Stimulated activated naive CD8-positive, alpha-beta T cell treated with anti-CD3 and anti-CD28 coated beads, Interleukin-15, amount 100 ng/mL, for 72 hours (primary cell): ENCODE measurements at regions not wholly inside any gene's neighbourhood (a gene's known extent, or its start where the extent isn't known, plus 50 kb on each side); places are given as distances from the start of the nearest gene placed in this dataset.
"Not testable (repeated sequence)": the region's sequence is repeated elsewhere in the genome, so short reads cannot be mapped to it uniquely, and the experiment has no call there.

ENCODE experiments used
- ATAC-seq: fragments of 150-1000 bp; cut with Tn5 transposase; 2 replicates; pipeline ENCODE4 v1.10.0; 2021; ENCODE audit warnings: mild to moderate bottlenecking, moderate library complexity
- DNase-seq, 2 donors: peaks; one replicate each; pipeline ENCODE4 v3.0.0; 2021 to 2022
- H3K27ac Mint-ChIP-seq, 2 donors: one replicate each; pipeline ENCODE4 v1.8.0; 2022; ENCODE audit warnings: mild to moderate bottlenecking in 2 of 2, mixed read lengths in 2 of 2, moderate library complexity in 2 of 2
- H3K27me3 Mint-ChIP-seq: one replicate; pipeline ENCODE4 v1.8.0; 2022; ENCODE audit warnings: mixed read lengths
- H3K4me1 Mint-ChIP-seq: one replicate; pipeline ENCODE4 v1.8.0; 2022; ENCODE audit warnings: mild to moderate bottlenecking, mixed read lengths
- H3K4me3 Mint-ChIP-seq, 2 donors: one replicate each; pipeline ENCODE4 v1.8.0; 2022; ENCODE audit warnings: mild to moderate bottlenecking in 2 of 2, mixed read lengths in 2 of 2, moderate library complexity in 1 of 2
- H3K9me3 Mint-ChIP-seq, 2 donors: one replicate each; pipeline ENCODE4 v1.8.0; 2022; ENCODE audit warnings: mixed read lengths in 2 of 2

DNA sequence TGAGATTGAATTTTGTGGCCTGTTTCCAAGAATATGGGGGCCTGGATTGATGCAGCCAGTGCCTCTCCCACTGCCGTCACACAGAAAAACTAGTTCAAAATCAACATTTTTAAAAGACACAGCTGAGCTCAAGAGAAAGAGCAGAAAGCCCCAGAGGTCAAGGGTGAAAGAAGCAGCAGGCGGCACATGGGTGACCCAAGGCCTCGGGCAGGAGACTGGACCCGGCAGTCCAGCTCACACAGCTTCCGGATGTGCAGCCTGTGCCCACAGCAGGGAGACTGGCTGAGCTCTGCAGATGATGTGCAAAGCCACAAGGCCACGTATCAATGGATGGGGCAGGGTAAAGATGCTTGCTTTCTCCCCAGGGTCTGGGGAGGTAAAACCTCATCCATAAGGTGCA is 50.4 kb upstream of the RNF32 start:
- no peak overlapping the region for H3K27ac Mint-ChIP-seq
- peaks cover 16 to 28% of the 10 kb centered on the region in 2 donors for H3K9me3 Mint-ChIP-seq
- H3K4me3 Mint-ChIP-seq: no peak overlapping the region
- no peak for ATAC-seq
- peaks cover 9% of the 10 kb centered on the region for H3K27me3 Mint-ChIP-seq
- no peaks in the 10 kb centered on the region for H3K4me1 Mint-ChIP-seq
- no peak for DNase-seq

DNA sequence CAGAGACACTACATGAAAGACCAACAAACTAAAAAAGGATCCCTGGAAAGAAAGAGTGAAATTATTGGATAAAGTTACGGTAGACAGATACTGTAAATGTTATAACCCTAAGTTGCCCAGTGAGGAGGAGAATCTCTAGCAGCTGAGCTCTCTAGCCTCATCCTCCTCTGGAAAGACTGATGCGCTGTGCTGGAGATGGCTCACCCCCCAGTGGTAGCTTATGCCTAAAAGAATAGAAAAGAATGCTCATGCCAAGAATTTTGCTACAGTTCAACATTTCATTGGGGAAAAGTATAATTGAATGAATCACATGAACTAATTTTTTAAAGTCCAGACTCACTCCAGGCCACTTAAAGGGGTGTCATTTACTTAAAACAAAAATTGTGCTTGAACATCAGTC is 50.8 kb upstream of the RNF32 start:
- DNase-seq (no peak), ATAC-seq (no peak)
- no peak overlapping the region for H3K27ac Mint-ChIP-seq
- peaks cover 9% of the 10 kb centered on the region for H3K27me3 Mint-ChIP-seq
- H3K9me3 Mint-ChIP-seq: peaks cover 16 to 28% of the 10 kb centered on the region in 2 donors
- H3K4me1 Mint-ChIP-seq: no peaks in the 10 kb centered on the region
- H3K4me3 Mint-ChIP-seq: no peak overlapping the region

DNA sequence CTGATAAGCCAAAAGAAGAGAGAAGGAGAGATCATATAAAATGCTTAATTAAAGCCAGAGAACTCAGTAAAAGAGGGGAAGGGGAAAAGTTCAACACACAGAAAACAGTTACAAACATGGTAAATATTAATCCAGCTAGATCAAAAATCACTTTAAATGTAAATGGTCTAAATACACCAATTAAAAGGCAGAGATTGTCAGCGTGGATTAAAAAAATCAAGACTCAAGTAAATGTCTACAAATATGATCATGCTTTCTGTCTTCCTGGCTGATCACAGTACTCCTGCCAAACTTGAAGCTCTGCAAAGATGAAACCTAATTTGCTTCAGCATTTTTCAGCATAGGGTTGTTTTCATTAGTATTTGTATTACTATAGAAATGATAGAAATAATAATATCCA is 54.6 kb upstream of the RNF32 start:
- H3K4me1 Mint-ChIP-seq: no peaks in the 10 kb centered on the region

DNA sequence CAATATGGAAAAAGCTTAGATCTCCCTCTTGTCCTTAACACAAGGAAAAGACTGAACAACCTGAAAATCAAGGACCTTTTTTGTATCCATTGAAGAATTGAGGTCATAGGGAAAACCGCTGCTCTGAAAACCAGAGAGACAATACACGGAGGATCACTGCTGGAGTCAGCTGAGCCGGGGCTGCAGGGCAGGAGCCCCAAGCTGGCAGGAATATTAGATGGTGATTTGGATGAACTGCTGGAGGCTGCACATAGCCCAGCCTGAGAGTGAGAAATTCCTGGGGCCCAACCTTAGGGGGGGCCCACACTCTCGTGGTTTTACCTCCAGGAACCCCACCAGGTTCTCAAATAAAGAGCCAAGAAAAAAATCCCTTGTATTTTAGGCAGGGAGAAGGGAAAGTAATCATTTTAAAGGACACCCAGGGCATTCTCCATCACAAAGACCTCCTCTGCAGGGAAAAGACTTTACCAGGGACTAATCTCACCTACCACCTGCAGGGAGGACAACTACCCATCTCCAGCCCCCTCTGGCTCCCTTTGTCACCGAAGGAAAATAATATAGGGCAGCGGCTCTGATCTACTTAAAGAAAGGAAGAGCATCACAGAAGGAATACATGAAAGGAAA is 55.4 kb upstream of the RNF32 start:
- DNase-seq (no peak), ATAC-seq (no peak)
- Mint-ChIP-seq H3K9me3 (peaks cover 5 to 18% of the 10 kb centered on the region in 2 donors), H3K4me3 (no peak overlapping the region), H3K4me1 (no peaks in the 10 kb centered on the region), H3K27me3 (peaks cover 8% of the 10 kb centered on the region), H3K27ac (no peak overlapping the region)

More for the DNA sequence above, 54.6 kb upstream of the RNF32 start:
- Mint-ChIP-seq H3K27me3 (peaks cover 8% of the 10 kb centered on the region), H3K4me3 (no peak overlapping the region), H3K27ac (no peak overlapping the region), H3K9me3 (peaks cover 5 to 18% of the 10 kb centered on the region in 2 donors)
- DNase-seq (no peak), ATAC-seq (no peak)

DNA sequence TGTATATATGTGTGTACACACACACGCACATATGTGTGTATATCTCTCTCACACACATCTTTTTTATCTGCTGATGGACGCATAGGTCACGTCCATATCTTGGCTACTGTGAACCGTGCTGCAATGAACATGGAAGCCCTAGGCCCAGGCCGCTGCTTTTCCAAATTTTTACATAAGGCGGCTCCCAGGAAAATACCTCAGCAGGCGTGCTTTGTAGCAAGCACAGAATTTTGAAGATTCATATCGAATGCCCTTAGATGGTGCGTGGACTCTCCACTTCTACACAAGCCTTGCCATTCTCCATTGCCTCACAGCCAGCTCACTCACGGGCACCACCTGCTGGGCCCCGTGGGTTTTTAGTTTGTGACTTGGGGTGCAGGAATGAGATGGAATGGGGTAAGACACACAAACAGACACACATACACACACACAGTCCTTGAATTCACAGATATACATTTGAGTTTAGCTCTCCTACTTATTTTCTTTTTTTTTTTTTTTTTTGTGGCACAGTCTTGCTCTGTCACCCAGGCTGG is 57.9 kb upstream of the RNF32 start:
- DNase-seq: no peak
- Mint-ChIP-seq H3K27ac (no peak overlapping the region), H3K27me3 (peaks cover 20% of the 10 kb centered on the region), H3K4me1 (no peaks in the 10 kb centered on the region), H3K9me3 (peaks cover 5 to 18% of the 10 kb centered on the region in 2 donors), H3K4me3 (no peak overlapping the region)
- no peak for ATAC-seq

DNA sequence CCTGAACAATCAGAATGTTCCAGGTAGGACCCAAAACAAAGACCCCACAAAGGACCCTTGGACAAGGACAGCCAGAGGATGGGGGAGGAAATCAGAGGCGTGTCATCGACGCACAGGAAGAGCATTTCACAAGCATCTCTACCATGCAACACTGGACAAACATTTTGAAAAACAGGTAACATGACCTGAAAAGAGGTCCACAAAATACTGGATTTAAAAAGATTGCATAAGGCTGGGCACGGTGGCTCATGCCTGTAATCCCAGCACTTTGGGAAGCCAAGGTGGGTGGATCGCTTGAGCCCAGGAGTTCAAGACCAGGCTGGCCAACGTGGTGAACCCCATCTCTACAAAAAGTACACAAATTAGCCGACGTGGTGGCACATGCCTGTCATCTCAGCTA is 60.5 kb upstream of the RNF32 start:
- no peak overlapping the region for H3K4me3 Mint-ChIP-seq
- H3K27ac Mint-ChIP-seq: no peak overlapping the region
- ATAC-seq (no peak), DNase-seq (no peak)
- peaks cover 24% of the 10 kb centered on the region for H3K27me3 Mint-ChIP-seq
- no peaks in the 10 kb centered on the region for H3K4me1 Mint-ChIP-seq
- peaks cover 0 to 2% of the 10 kb centered on the region in 2 donors for H3K9me3 Mint-ChIP-seq

DNA sequence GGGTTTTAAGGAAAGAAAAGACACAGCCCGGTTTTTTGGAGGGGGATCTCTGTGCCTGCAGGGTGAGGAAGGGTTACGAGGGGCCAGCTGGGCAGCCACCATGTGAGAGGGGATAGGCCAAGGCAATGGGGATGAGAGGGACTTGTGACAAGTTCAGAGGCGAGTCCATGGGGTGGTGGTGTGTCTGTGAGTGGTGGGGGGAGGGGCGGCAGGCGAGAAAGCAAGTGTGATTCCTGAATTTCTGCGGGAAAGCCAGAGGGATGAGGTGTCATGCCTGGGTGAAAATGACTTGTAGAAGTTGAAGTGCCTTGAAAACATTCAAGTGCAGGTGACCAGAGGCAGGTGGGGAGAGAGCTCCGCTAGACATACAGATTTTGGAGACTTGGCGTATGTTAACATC is 61.0 kb upstream of the RNF32 start:
- H3K4me1 Mint-ChIP-seq: no peaks in the 10 kb centered on the region
- H3K27ac Mint-ChIP-seq: no peak overlapping the region
- peaks cover 0 to 1% of the 10 kb centered on the region in 2 donors for H3K9me3 Mint-ChIP-seq
- ATAC-seq (no peak), DNase-seq (no peak)
- peaks cover 26% of the 10 kb centered on the region for H3K27me3 Mint-ChIP-seq
- H3K4me3 Mint-ChIP-seq: no peak overlapping the region

DNA sequence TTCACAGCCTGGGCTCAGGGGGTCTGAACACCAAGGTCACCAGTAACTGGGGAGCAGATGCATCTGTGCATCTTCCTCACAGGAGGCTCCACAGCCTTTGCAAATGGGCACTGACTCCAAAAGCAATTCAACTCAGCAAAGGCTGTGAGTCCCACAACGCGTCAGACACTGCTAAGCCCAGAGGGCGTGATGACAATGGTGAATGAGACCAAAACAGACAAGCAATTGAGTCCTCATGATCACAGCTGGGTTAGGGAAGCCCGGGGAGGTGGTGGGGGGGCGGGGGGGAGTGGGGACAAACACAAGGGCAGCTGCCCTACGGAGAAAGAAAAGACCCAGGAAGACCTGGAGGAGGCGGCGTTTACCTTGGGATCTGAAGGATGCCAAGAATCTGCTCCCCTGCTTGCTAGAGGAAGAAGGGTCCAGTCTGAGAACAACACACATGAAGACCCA is 61.6 kb upstream of the RNF32 start:
- DNase-seq (no peak), ATAC-seq (no peak)
- no peak overlapping the region for H3K27ac Mint-ChIP-seq
- peaks cover 32% of the 10 kb centered on the region for H3K27me3 Mint-ChIP-seq
- no peak overlapping the region for H3K4me3 Mint-ChIP-seq
- H3K4me1 Mint-ChIP-seq: no peaks in the 10 kb centered on the region
- peaks cover 0 to 6% of the 10 kb centered on the region in 2 donors for H3K9me3 Mint-ChIP-seq

DNA sequence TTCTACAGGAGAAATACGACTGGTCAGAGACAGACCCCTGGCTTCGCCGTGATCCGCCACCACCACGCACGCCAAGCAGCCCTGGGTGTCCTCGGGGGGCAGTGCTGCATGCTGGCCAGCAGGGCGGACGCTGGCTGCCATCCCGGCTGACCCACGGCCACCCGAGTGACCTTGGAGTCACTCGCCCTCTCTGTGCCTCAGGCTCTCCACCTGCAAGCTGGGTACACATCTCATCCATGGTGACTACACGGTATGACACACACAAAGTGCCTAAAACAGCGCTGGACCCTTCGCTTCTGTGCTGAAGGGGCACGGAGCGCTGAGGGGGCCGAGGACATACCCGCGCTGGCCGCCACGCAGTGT is 62.0 kb upstream of the RNF32 start:
- no peaks in the 10 kb centered on the region for H3K4me1 Mint-ChIP-seq
- no peak overlapping the region for H3K27ac Mint-ChIP-seq
- H3K4me3 Mint-ChIP-seq: no peak overlapping the region
- DNase-seq (no peak), ATAC-seq (no peak)
- H3K9me3 Mint-ChIP-seq: peaks cover 0 to 6% of the 10 kb centered on the region in 2 donors
- peaks cover 36% of the 10 kb centered on the region for H3K27me3 Mint-ChIP-seq

DNA sequence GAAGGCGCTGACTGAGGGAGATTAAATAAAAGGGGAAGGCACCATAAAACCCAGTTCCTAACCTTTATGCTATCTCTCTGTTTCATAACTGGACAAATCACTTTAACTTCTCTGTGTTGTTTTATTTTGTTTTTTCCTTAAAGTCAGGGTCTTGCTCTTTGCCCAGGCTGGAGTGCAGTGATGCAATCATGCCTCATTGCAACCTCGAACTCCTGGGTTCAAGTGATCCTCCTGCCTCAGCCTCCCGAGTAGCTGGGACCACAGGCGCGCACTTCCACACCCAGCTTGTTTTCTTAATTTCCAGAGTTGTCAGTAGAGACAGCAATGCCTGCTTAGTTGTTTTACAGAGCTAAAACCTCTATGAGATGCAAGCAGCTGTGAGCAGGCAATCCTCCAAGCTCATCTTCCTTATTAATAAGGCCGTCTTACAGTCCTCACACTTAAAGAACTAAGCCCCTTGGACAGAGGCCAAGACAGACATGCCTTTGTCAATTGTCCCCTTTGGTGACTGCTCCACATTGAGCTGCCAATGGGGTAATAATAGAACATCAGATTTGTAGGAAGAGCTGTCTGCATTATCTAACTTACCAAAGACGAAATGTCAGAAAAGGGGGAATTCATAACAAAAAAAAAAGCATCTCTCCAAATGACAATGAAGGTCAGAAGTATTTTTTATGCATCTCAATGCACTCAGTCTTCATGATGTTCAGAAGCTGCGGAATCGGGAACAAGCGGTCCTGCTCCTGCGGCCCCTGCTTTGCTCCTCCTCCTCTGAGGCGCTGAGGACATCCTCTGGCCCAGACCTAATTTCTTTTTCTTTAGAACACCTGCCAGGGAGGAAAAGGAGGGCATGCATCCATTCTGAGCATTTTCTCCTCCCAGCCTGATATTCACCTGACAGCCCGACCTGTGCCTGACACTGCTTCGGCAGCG is 62.7 kb upstream of the RNF32 start:
- Mint-ChIP-seq H3K4me1 (no peaks in the 10 kb centered on the region), H3K9me3 (peaks cover 0 to 6% of the 10 kb centered on the region in 2 donors), H3K27ac (no peak overlapping the region), H3K4me3 (no peak overlapping the region), H3K27me3 (peaks cover 43% of the 10 kb centered on the region)
- ATAC-seq (no peak), DNase-seq (no peak)

DNA sequence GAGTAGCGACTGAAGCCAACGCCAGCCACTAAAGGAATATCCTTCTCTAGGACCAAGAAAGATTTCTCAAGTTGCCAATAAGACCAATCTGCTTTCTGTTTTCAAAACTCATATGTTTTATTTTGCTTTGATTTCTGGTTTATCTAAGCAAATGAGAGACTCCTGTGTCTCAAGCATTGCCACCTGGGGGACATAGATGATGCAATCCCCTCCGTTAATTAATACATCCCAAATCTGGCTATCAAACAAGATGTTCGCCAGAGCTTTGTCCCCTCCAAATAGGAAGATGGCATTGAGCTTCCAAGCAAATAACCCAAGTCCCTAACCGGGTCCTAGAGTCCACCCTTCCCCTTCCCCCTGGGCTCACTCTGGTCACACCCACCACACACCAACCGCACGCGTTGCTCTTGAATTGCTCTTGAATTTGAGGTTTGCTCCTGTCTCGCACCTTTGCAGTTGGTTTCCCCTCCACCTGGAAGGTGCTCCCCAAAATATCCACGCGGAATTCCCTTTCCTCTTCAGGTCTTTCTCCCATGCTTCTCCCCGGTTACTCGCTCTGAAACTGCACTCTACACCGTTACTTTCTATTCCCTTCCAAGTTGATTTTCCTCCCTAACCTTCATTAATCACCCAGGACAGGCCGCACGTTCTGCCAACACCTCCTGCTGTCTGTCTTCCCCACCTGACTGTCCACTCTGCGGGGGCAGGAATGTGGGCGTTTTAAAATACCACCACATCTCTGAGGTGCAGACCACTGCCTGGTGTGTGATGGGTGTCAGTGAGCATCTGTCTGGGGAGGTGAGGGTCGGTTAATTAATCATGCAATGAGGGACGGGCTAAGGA is 64.1 kb upstream of the RNF32 start:
- H3K4me1 Mint-ChIP-seq: no peaks in the 10 kb centered on the region
- peaks cover 45% of the 10 kb centered on the region for H3K27me3 Mint-ChIP-seq
- no peak for DNase-seq
- no peak overlapping the region for H3K4me3 Mint-ChIP-seq
- H3K9me3 Mint-ChIP-seq: peaks cover 0 to 6% of the 10 kb centered on the region in 2 donors
- ATAC-seq: no peak
- H3K27ac Mint-ChIP-seq: peak overlapping the region; percentile 66 to 85

DNA sequence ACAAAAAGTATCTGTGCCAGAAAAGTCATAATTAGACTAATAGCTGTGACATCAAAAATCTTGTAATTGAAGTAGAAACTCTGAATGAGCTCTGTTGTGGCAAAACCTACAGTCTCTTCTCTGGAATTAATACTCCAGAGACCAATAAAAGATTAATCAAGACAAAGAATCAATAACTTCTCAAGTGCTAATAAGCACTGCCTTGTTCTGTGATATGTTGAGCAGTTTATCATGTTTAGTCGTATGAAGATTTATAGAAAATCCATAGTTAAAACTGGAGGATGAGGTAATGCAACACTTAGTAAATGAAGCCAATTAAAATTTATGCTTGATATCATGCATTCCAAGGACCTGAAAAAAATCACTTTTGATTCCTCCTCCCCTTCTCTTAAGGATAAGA is 72.3 kb upstream of the RNF32 start:
- no peaks in the 10 kb centered on the region for H3K4me1 Mint-ChIP-seq
- peaks cover 16% of the 10 kb centered on the region for H3K27me3 Mint-ChIP-seq
- no peak overlapping the region for H3K27ac Mint-ChIP-seq
- H3K9me3 Mint-ChIP-seq: peaks cover 19 to 21% of the 10 kb centered on the region in 2 donors
- no peak for DNase-seq
- H3K4me3 Mint-ChIP-seq: no peak overlapping the region
- no peak for ATAC-seq

DNA sequence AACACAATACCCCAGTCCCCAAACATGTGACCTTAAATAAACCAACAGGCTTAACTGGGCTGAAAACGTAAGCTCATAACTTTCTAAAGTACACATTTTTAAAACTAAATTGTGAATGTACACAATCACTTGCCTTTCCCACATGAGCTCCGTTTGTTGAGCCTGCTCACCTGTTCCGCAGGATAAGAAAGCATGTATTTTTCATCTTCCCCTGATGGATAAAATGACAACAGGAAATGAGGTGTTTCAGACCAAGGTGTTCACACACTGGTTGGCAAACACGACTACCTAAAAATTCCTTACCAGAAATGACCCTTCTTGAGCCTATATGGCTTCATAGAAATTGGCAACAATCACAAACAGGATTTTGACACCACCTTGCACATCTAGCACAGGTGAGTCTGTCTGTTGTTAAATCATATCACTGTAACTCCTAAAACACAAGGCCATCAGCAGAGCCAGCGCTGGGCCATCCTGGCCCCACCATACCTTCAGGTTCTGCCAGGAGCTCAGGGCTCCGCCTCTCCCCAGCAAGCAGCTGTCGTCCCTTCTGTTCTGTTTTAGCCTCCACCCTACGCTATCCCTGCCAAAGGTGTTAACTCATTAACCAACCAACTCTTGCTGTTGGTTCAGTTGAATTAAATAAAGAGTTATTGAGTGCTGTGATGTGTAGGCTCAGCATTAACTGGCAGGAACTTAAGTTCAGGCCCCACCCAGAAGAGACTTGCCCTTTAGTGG is 73.6 kb upstream of the RNF32 start:
- DNase-seq (no peak), ATAC-seq (no peak)
- Mint-ChIP-seq H3K4me3 (no peak overlapping the region), H3K4me1 (no peaks in the 10 kb centered on the region), H3K9me3 (peaks cover 21% of the 10 kb centered on the region in 2 donors), H3K27me3 (peaks cover 12% of the 10 kb centered on the region), H3K27ac (no peak overlapping the region)

DNA sequence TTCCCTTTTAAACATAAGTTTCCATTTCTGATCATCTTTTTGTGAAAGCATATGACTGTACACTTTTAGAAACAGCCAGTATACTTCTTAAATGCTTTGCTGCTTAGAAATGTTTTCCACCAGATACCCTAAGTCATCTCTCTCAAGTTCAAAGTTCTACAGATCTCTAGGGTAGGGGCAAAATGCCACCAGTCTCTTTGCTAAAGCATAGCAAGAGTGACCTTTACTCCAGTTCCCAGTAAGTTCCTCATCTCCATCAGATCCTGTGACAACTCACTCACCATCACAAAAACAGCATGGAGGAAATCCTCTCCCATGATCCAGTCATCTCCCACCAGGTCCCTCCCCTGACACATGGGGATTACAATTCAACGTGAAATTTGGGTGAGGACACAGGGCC is 75.6 kb upstream of the RNF32 start:
- not testable (repeated sequence) for H3K27ac Mint-ChIP-seq, H3K4me1 Mint-ChIP-seq, H3K4me3 Mint-ChIP-seq, ATAC-seq, DNase-seq
- H3K27me3 Mint-ChIP-seq: peaks cover 27% of the 10 kb centered on the region
- H3K9me3 Mint-ChIP-seq: peaks cover 21% of the 10 kb centered on the region in 2 donors

DNA sequence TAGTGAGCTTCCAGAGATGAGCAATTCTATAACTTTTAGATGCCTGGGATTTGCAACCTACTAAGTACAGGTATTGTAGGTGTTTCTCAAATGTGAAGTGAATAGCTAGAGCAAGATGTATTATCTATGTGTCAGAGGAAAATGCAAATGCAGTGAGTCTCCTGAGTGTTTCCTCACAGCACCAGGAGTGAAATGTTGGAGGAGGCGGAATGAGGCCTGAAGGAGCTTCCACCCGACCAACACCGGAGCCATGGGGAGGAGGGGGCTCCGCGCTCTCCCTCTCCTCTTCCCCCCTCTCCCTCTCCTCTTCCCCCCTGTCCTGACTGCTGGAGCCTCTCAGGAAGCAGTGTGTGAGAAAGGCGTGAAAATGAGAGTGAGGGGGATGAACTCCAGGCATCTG is 79.9 kb upstream of the RNF32 start:
- Mint-ChIP-seq H3K4me1 (no peaks in the 10 kb centered on the region), H3K27me3 (peaks cover 16% of the 10 kb centered on the region), H3K27ac (no peak overlapping the region), H3K4me3 (no peak overlapping the region), H3K9me3 (peaks cover 16 to 21% of the 10 kb centered on the region in 2 donors)
- no peak for DNase-seq
- ATAC-seq: no peak
